A549 (cell line): ENCODE measurements at regions not wholly inside any gene's neighbourhood (a gene's known extent, or its start where the extent isn't known, plus 50 kb on each side); places are given as distances from the start of the nearest gene placed in this dataset.

Experiments used
- ATAC-seq, 2 experiments: fragments of 200-7000 bp in 1 of 2; fragments of >200 bp in 1 of 2; cut with Nextera tagmentation in 1 of 2; cut with Tn5 transposase in 1 of 2; 3 replicates each; pipeline versions ENCODE4 v1.8.0 to v1.9.1; 2018 to 2020; ENCODE audit warnings: mild to moderate bottlenecking in 1 of 2, moderate library complexity in 1 of 2
- CTCF ChIA-PET: fragments of 300-600 bp; sonication (Branson Sonifier 250); formaldehyde crosslinking; extraction: SDS; loops from one replicate; lab custom pipeline; 2021; ENCODE audit warnings: antibody characterized with exemption, inconsistent platforms; lab: Yijun Ruan, JAX
- POLR2A ChIA-PET: fragments of 350-600 bp; formaldehyde crosslinking; extraction: SDS; loops from one replicate; lab custom pipeline; 2021; ENCODE audit warnings: antibody characterized with exemption, inconsistent platforms; lab: Yijun Ruan, JAX
- DNase-seq, 2 experiments: peaks; one replicate each; pipeline versions ENCODE4 v3.0.0 to v3.0.0-alpha.2; 2011 to 2016; ENCODE audit warnings: low read depth in 1 of 2, low spot score in 1 of 2
- FAIRE-seq: peaks from 2 replicates; lab custom pipeline; 2011; peaks lifted over from hg19 to GRCh38; lab: Jason Lieb, UNC
- H3K27ac ChIP-seq, 2 experiments: fragments of >200 bp; sonication (Bioruptor Twin); formaldehyde crosslinking; 3 replicates each; pipeline ENCODE4 v1.5.1; 2016 to 2017
- H3K4me1 ChIP-seq: fragments of >200 bp; sonication (Bioruptor Twin); formaldehyde crosslinking; 3 replicates; pipeline ENCODE4 v1.6.1; 2016
- H3K4me2 ChIP-seq: fragments of >200 bp; sonication (Bioruptor Twin); formaldehyde crosslinking; 3 replicates; pipeline ENCODE4 v1.6.1; 2016
- H3K4me3 ChIP-seq: fragments of >200 bp; sonication (Bioruptor Twin); formaldehyde crosslinking; 3 replicates; pipeline ENCODE4 v1.5.1; 2016
- H3K9me3 ChIP-seq: fragments of >200 bp; sonication (Bioruptor Twin); formaldehyde crosslinking; 3 replicates; pipeline ENCODE4 v1.6.1; 2016
- BHLHE40 ChIP-seq: IDR thresholded peaks from 2 replicates; pipeline ENCODE4 v1.6.1; 2012; ENCODE audit warnings: low read depth, low read length, inconsistent platforms
- CHD2 ChIP-seq: fragments of 150-350 bp; IDR thresholded peaks from 2 replicates; pipeline ENCODE4 v1.6.1; 2014; ENCODE audit warnings: low read length; ENCODE audit not compliant: partially characterized antibody
- CTCF ChIP-seq: fragments of >200 bp; sonication (Bioruptor Twin); formaldehyde crosslinking; IDR thresholded peaks from 3 replicates; pipeline ENCODE4 v1.5.1; 2016
- E2F6 ChIP-seq: IDR thresholded peaks from 2 replicates; pipeline ENCODE4 v1.6.1; 2012; ENCODE audit warnings: low read depth, borderline replicate concordance
- EHF ChIP-seq: fragments of 250-450 bp; sonication (Bioruptor Pico); IDR thresholded peaks from 2 replicates; pipeline ENCODE4 v1.5.0; 2020; ENCODE audit warnings: mild to moderate bottlenecking
- EHMT2 ChIP-seq: fragments of 200-600 bp; sonication (generic); IDR thresholded peaks from 2 replicates; pipeline ENCODE4 v1.6.1; 2016; ENCODE audit warnings: antibody characterized with exemption, low read depth, mild to moderate bottlenecking, moderate library complexity
- EP300 ChIP-seq, 2 experiments: fragments of >200 bp; sonication (Bioruptor Twin); formaldehyde crosslinking; IDR thresholded peaks; 2 replicates in 1 of 2; 3 replicates in 1 of 2; pipeline ENCODE4 v1.6.1; 2016 to 2017
- FOSL2 ChIP-seq, 2 experiments: fragments of 450-650 bp in 1 of 2; fragments of >200 bp in 1 of 2; sonication (Bioruptor Twin) in 1 of 2; formaldehyde crosslinking; IDR thresholded peaks; 2 replicates each; pipeline versions ENCODE4 v1.5.0 to v1.6.1; 2016 to 2020; ENCODE audit warnings: mild to moderate bottlenecking in 1 of 2, moderate library complexity in 1 of 2
- FOXS1 ChIP-seq: fragments of 250-450 bp; sonication (Bioruptor Pico); IDR thresholded peaks from 2 replicates; pipeline ENCODE4 v1.5.0; 2020; ENCODE audit warnings: mild to moderate bottlenecking, moderate library complexity
- GATA3 ChIP-seq: IDR thresholded peaks from 2 replicates; pipeline ENCODE4 v1.6.1; 2012; ENCODE audit warnings: borderline replicate concordance
- HDAC2 ChIP-seq: fragments of 200-600 bp; sonication (generic); IDR thresholded peaks from 2 replicates; pipeline ENCODE4 v1.6.1; 2016
- HMGXB4 ChIP-seq: fragments of 250-450 bp; sonication (Bioruptor Pico); IDR thresholded peaks from 2 replicates; pipeline ENCODE4 v1.5.0; 2021; ENCODE audit warnings: mild to moderate bottlenecking, moderate library complexity, borderline replicate concordance
- HOXB13 ChIP-seq: fragments of 250-450 bp; sonication (Bioruptor Pico); IDR thresholded peaks from 2 replicates; pipeline ENCODE4 v1.5.0; 2020; ENCODE audit warnings: low read depth, mild to moderate bottlenecking, moderate library complexity
- HOXB5 ChIP-seq: fragments of 250-450 bp; sonication (Bioruptor Pico); IDR thresholded peaks from 2 replicates; pipeline ENCODE4 v1.5.0; 2020; ENCODE audit warnings: mild to moderate bottlenecking, moderate library complexity
- JUNB ChIP-seq: fragments of >200 bp; sonication (Bioruptor Twin); formaldehyde crosslinking; IDR thresholded peaks from 2 replicates; pipeline ENCODE4 v1.6.1; 2016
- MAFK ChIP-seq: fragments of 450-650 bp; IDR thresholded peaks from 2 replicates; pipeline ENCODE4 v1.6.1; 2014; ENCODE audit not compliant: partially characterized antibody
- MAX ChIP-seq: IDR thresholded peaks from 2 replicates; pipeline ENCODE4 v1.6.1; 2012
- NR3C1 ChIP-seq: fragments of >200 bp; sonication (Bioruptor Twin); formaldehyde crosslinking; IDR thresholded peaks from 3 replicates; pipeline ENCODE4 v1.6.1; 2017
- PHF8 ChIP-seq: fragments of 200-600 bp; sonication (generic); IDR thresholded peaks from 2 replicates; pipeline ENCODE4 v1.6.1; 2016; ENCODE audit warnings: low read depth, mild to moderate bottlenecking, antibody characterized with exemption, moderate library complexity, borderline replicate concordance
- POLR2A ChIP-seq: IDR thresholded peaks from 2 replicates; pipeline ENCODE4 v1.6.1; 2012; ENCODE audit warnings: mild to moderate bottlenecking, low read length
- RARB ChIP-seq: fragments of 250-450 bp; sonication (Bioruptor Pico); IDR thresholded peaks from 2 replicates; pipeline ENCODE4 v1.8.0; 2021; ENCODE audit warnings: mild to moderate bottlenecking, moderate library complexity
- REST ChIP-seq: fragments of 200-600 bp; sonication (generic); IDR thresholded peaks from 2 replicates; pipeline ENCODE4 v1.6.1; 2016; ENCODE audit warnings: antibody characterized with exemption, mild to moderate bottlenecking, moderate library complexity
- TFCP2L1 ChIP-seq: fragments of 250-450 bp; sonication (Bioruptor Pico); IDR thresholded peaks from 2 replicates; pipeline ENCODE4 v1.5.0; 2021; ENCODE audit warnings: mild to moderate bottlenecking
- TP53 ChIP-seq: fragments of 250-450 bp; sonication (Bioruptor Pico); IDR thresholded peaks from 2 replicates; pipeline ENCODE4 v1.5.0; 2021; ENCODE audit warnings: mild to moderate bottlenecking, moderate library complexity
- USF2 ChIP-seq: fragments of 450-650 bp; IDR thresholded peaks from 2 replicates; pipeline ENCODE4 v1.6.1; 2014; ENCODE audit warnings: antibody characterized with exemption
- ZFP36 ChIP-seq: fragments of 450-650 bp; IDR thresholded peaks from 2 replicates; pipeline ENCODE4 v1.6.1; 2014; ENCODE audit warnings: borderline replicate concordance; ENCODE audit not compliant: partially characterized antibody
- ZNF302 ChIP-seq: fragments of 250-450 bp; sonication (Bioruptor Pico); IDR thresholded peaks from 2 replicates; pipeline ENCODE4 v1.9.0; 2021; ENCODE audit warnings: inconsistent platforms, mild to moderate bottlenecking, moderate library complexity
- ZSCAN20 ChIP-seq: fragments of 250-450 bp; sonication (Bioruptor Pico); IDR thresholded peaks from 2 replicates; pipeline ENCODE4 v1.8.0; 2022; ENCODE audit warnings: mild to moderate bottlenecking, moderate library complexity
- WGBS: methylation state at CpG from one replicate; pipeline ENCODE4 v1.1.6; 2017; ENCODE audit errors: missing lambda C conversion rate; 5-methylcytosine and 5-hydroxymethylcytosine counted together

- no peak overlapping the region for H3K4me3 ChIP-seq
- ChIA-PET POLR2A (no interaction called here), CTCF (no interaction called here)
- no peak overlapping the region for H3K4me2 ChIP-seq
- no peaks in the 10 kb centered on the region for H3K9me3 ChIP-seq
- FAIRE-seq, result no peak
- ATAC-seq, result no peak
- TF ChIP-seq POLR2A (no peak), RARB (CRISPR knock-in tag) (no peak), E2F6 (no peak), ZSCAN20 (no peak), PHF8 (no peak), BHLHE40 (no peak), TP53 (CRISPR knock-in tag) (no peak), NR3C1 (no peak), FOXS1 (CRISPR knock-in tag) (no peak), GATA3 (no peak), CHD2 (no peak)
- TF ChIP-seq, all 56 proteins: peak for 0
- Histone ChIP-seq H3K4me1 (no peaks in the 10 kb centered on the region), H3K27ac (no peak overlapping the region)
- no peak for DNase-seq
Measured at GRCh38 chr6:98107801-98108200, 726.6 kb upstream of the POU3F2 start.

- TF ChIP-seq EP300 (IDR thresholded peaks at IDR 0.05) (no peak), TFCP2L1 (CRISPR knock-in tag) (no peak), JUNB (no peak), CTCF (no peak), HOXB5 (CRISPR knock-in tag) (no peak), ZNF302 (CRISPR knock-in tag) (no peak), MAX (no peak), EHMT2 (no peak), EHF (CRISPR knock-in tag) (no peak), USF2 (no peak), HOXB13 (CRISPR knock-in tag) (no peak), HDAC2 (no peak), NR3C1 (no peak), MAFK (no peak), ZFP36 (no peak), REST (no peak), FOSL2 (IDR thresholded peaks at IDR 0.05) (no peak), FOSL2 (CRISPR knock-in tag; IDR thresholded peaks at IDR 0.05) (no peak), HMGXB4 (CRISPR knock-in tag) (no peak), FOXS1 (CRISPR knock-in tag) (no peak)
- TF ChIP-seq, all 56 proteins: peak for 0
- DNase-seq (no peak), FAIRE-seq (no peak), ATAC-seq (no peak)
- POLR2A ChIA-PET, result no interaction called here
- H3K27ac ChIP-seq, result no peak overlapping the region
- H3K4me3 ChIP-seq, result no peak overlapping the region
- no peak overlapping the region for H3K4me2 ChIP-seq
- no peaks in the 10 kb centered on the region for H3K9me3 ChIP-seq
- no peaks in the 10 kb centered on the region for H3K4me1 ChIP-seq
- CTCF ChIA-PET, result no interaction called here
- 62% methylated on average over 9 of the region's 9 CpGs for WGBS
Measured at GRCh38 chr6:98116455-98116854, 717.9 kb upstream of the POU3F2 start.
